ENCODE measurements at regions not wholly inside any gene's neighbourhood (a gene's known extent, or its start where the extent isn't known, plus 50 kb on each side); places are given as distances from the start of the nearest gene placed in this dataset.

- no peak for TF ChIP-seq CTCF (IDR thresholded peaks at IDR 0.05)
- TF ChIP-seq POLR2A (IDR thresholded peaks at IDR 0.05), result no peak
Observed at GRCh38 chr5:168013546-168013945, 277.9 kb upstream of the WWC1 start.
